HL-60 (cell line): ENCODE measurements at regions not wholly inside any gene's neighbourhood (a gene's known extent, or its start where the extent isn't known, plus 50 kb on each side); places are given as distances from the start of the nearest gene placed in this dataset.

ENCODE experiments used
- CTCF ChIP-seq: IDR thresholded peaks from one replicate; pipeline ENCODE4 v1.5.1; 2011; ENCODE audit warnings: low read length, control low read depth, inconsistent platforms; ENCODE audit not compliant: insufficient read depth
- GABPA ChIP-seq: IDR thresholded peaks from 2 replicates; pipeline ENCODE4 v1.6.1; 2012; ENCODE audit warnings: low read depth
- POLR2AphosphoS5 ChIP-seq: IDR thresholded peaks from 2 replicates; pipeline ENCODE4 v1.6.1; 2012; ENCODE audit warnings: low read depth
- REST ChIP-seq: IDR thresholded peaks from 2 replicates; pipeline ENCODE4 v1.6.1; 2012; ENCODE audit warnings: low read depth; ENCODE audit not compliant: insufficient replicate concordance
- SPI1 ChIP-seq: IDR thresholded peaks from 2 replicates; pipeline ENCODE4 v1.6.1; 2012; ENCODE audit warnings: low read depth, mild to moderate bottlenecking, borderline replicate concordance

- TF ChIP-seq CTCF = no peak
- TF ChIP-seq SPI1 = no peak
- TF ChIP-seq POLR2AphosphoS5 = no peak
- TF ChIP-seq REST = no peak
- TF ChIP-seq GABPA = no peak
Measured at GRCh38 chr3:162334537-162334936, 837.9 kb downstream of the OTOL1 start.
